HEK293 (cell line): ENCODE measurements at regions not wholly inside any gene's neighbourhood (a gene's known extent, or its start where the extent isn't known, plus 50 kb on each side); places are given as distances from the start of the nearest gene placed in this dataset.

Experiments
- CTCF ChIA-PET: fragments of 350-600 bp; formaldehyde crosslinking; extraction: SDS; loops from one replicate; lab custom pipeline; 2021; ENCODE audit warnings: antibody characterized with exemption; lab: Yijun Ruan, JAX
- POLR2A ChIA-PET: fragments of 300-600 bp; formaldehyde crosslinking; extraction: SDS; loops from one replicate; lab custom pipeline; 2020; ENCODE audit warnings: antibody characterized with exemption, inconsistent platforms; lab: Yijun Ruan, JAX
- H3K27ac ChIP-seq: fragments of 200-500 bp; sonication (Bioruptor generic); 2 replicates; pipeline ENCODE4 v1.5.1; 2014; ENCODE audit warnings: low read depth, low read length, control low read depth, inconsistent platforms; ENCODE audit errors: extremely low read depth
- H3K36me3 ChIP-seq, 2 experiments: fragments of 200-500 bp in 1 of 2; sonication (Bioruptor generic) in 1 of 2; 1 replicate in 1 of 2; 2 replicates in 1 of 2; pipeline ENCODE4 v1.5.1; 2014 to 2017; ENCODE audit warnings: inconsistent platforms in 2 of 2, low read length in 2 of 2; ENCODE audit not compliant: control insufficient read depth in 2 of 2, insufficient read depth in 1 of 2
- H3K4me1 ChIP-seq: fragments of 200-500 bp; sonication (Bioruptor generic); 2 replicates; pipeline ENCODE4 v1.5.1; 2014; ENCODE audit warnings: mild to moderate bottlenecking, low read length, inconsistent platforms; ENCODE audit not compliant: control insufficient read depth, insufficient read depth
- H3K4me3 ChIP-seq: 2 replicates; pipeline ENCODE4 v1.5.1; 2011; ENCODE audit warnings: low read depth, mild to moderate bottlenecking, control low read depth, low read length, moderate library complexity
- H3K9me3 ChIP-seq: fragments of 200-500 bp; sonication (Bioruptor generic); 2 replicates; pipeline ENCODE4 v1.5.1; 2014; ENCODE audit warnings: low read depth, low read length, inconsistent platforms; ENCODE audit not compliant: control insufficient read depth, insufficient read depth
- HOXD13 ChIP-seq: sonication (generic); formaldehyde crosslinking; IDR thresholded peaks from 2 replicates; pipeline ENCODE4 v1.8.0; 2022; ENCODE audit warnings: missing genetic modification reagents, borderline replicate concordance
- SP2 ChIP-seq: fragments of 450-650 bp; formaldehyde crosslinking; IDR thresholded peaks from 2 replicates; pipeline ENCODE4 v1.5.1; 2016; ENCODE audit warnings: missing biosample characterization, missing genetic modification characterization
- TCF7L2 ChIP-seq: IDR thresholded peaks from 2 replicates; pipeline ENCODE4 v1.6.1; 2011; ENCODE audit warnings: low read depth, mild to moderate bottlenecking, inconsistent platforms, low read length, moderate library complexity, borderline replicate concordance
- ZBTB20 ChIP-seq: fragments of 450-650 bp; formaldehyde crosslinking; IDR thresholded peaks from 2 replicates; pipeline ENCODE4 v1.5.1; 2016; ENCODE audit warnings: missing biosample characterization, missing genetic modification characterization
- ZBTB21 ChIP-seq: fragments of 450-650 bp; formaldehyde crosslinking; IDR thresholded peaks from 2 replicates; pipeline ENCODE4 v1.5.1; 2017; ENCODE audit warnings: missing biosample characterization, missing genetic modification characterization
- ZBTB7A ChIP-seq: fragments of 450-650 bp; formaldehyde crosslinking; IDR thresholded peaks from 2 replicates; pipeline ENCODE4 v1.5.1; 2016; ENCODE audit warnings: low read depth, missing biosample characterization, missing genetic modification characterization
- ZNF146 ChIP-seq: fragments of 450-650 bp; formaldehyde crosslinking; IDR thresholded peaks from 2 replicates; pipeline ENCODE4 v1.5.1; 2016; ENCODE audit warnings: missing biosample characterization, missing genetic modification characterization
- ZNF394 ChIP-seq: fragments of 450-650 bp; formaldehyde crosslinking; IDR thresholded peaks from 2 replicates; pipeline ENCODE4 v1.5.1; 2016; ENCODE audit warnings: missing biosample characterization, missing genetic modification characterization, mild to moderate bottlenecking, moderate library complexity, borderline replicate concordance
- ZNF544 ChIP-seq: fragments of 450-650 bp; formaldehyde crosslinking; IDR thresholded peaks from 2 replicates; pipeline ENCODE4 v1.5.0; 2017; ENCODE audit warnings: missing biosample characterization, missing genetic modification characterization
- ZNF664 ChIP-seq: fragments of 450-650 bp; formaldehyde crosslinking; IDR thresholded peaks from 2 replicates; pipeline ENCODE4 v1.5.1; 2016; ENCODE audit warnings: missing biosample characterization, missing genetic modification characterization
- ZNF670 ChIP-seq: fragments of 450-650 bp; formaldehyde crosslinking; IDR thresholded peaks from 2 replicates; pipeline ENCODE4 v1.5.1; 2016; ENCODE audit warnings: missing biosample characterization, missing genetic modification characterization, low read depth
- ZNF747 ChIP-seq: fragments of 450-650 bp; formaldehyde crosslinking; IDR thresholded peaks from 2 replicates; pipeline ENCODE4 v1.5.1; 2016; ENCODE audit warnings: missing biosample characterization, missing genetic modification characterization
- ZNF785 ChIP-seq: fragments of 450-650 bp; formaldehyde crosslinking; IDR thresholded peaks from 2 replicates; pipeline ENCODE4 v1.5.1; 2016; ENCODE audit warnings: missing biosample characterization, missing genetic modification characterization
- ZNF830 ChIP-seq: fragments of 450-650 bp; IDR thresholded peaks from 2 replicates; pipeline ENCODE4 v1.5.0; 2018; ENCODE audit warnings: missing biosample characterization, missing genetic modification characterization, low read depth, mild to moderate bottlenecking, moderate library complexity
- TF ChIP-seq, protein P1 (sequence below): fragments of 450-650 bp; formaldehyde crosslinking; IDR thresholded peaks from 2 replicates; pipeline ENCODE4 v1.5.1; 2016; ENCODE audit warnings: missing biosample characterization, missing genetic modification characterization, borderline replicate concordance
- TF ChIP-seq, protein P2 (sequence below): fragments of 450-650 bp; formaldehyde crosslinking; IDR thresholded peaks from 2 replicates; pipeline ENCODE4 v1.5.1; 2016; ENCODE audit warnings: missing biosample characterization, missing genetic modification characterization, borderline replicate concordance
- TF ChIP-seq, protein P3 (sequence below): fragments of 450-650 bp; formaldehyde crosslinking; IDR thresholded peaks from 2 replicates; pipeline ENCODE4 v1.5.1; 2017; ENCODE audit warnings: missing biosample characterization, missing genetic modification characterization
- TF ChIP-seq, protein P4 (sequence below): fragments of 450-650 bp; formaldehyde crosslinking; IDR thresholded peaks from 2 replicates; pipeline ENCODE4 v1.5.1; 2016; ENCODE audit warnings: missing biosample characterization, missing genetic modification characterization

DNA sequence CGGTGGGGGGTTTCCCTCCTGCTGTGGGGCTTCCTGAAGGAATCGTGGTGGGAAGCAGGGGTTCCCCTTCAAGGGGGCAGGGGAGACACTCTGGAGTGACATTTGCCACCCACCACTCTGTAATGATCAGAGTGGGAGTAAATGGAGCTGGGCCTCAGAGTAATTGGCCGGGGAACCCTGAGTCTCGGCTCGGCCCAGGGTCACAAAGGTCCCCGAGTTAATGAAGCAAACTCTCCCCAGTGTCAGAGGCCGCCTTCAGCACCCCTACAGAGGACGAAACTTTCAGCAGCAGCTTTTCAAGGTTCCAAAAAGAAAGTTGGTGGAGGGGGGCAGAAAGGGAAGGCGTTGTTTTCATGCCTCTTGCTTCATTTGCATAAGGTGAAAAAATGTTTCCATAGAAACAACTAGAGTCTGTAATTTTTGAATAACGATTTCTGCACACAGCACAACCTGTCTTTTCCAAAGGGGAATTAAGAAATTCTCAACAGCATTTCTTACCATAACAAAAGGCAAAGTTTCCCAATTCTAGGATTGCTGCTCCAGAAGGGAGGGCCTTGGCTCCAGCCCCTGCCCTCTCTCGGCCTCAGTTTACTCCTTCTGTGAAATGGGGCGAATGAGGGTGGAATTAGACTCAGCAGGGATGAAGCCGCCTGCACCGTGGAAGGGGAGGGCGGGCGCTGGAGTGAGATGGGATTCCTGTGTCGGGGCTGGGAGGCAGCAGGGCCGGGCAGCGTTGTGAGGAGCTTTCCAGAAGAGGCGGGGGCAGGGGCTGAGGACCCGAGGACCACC, 67.0 kb upstream of the BEGAIN start:
- CTCF ChIA-PET = interaction anchor here (0.6 to 4.3 kb wide), 14 partner anchors 8 to 390 kb away, joined by 3 to 52 read pairs (median 5); no protein-coding TSS in a partner anchor
- no peak overlapping the region; the same call in 1 of the 2 replicates for H3K4me3 ChIP-seq
- POLR2A ChIA-PET = no interaction called here
- TF ChIP-seq HOXD13 (CRISPR knock-in tag) = no peak
- no peak for TF ChIP-seq TCF7L2
- no peak for TF ChIP-seq ZNF146
- no peak for TF ChIP-seq ZNF747 (tag by site-specific recombination)
- TF ChIP-seq ZNF670 = no peak
- TF ChIP-seq ZBTB7A (tag by site-specific recombination) = no peak
- TF ChIP-seq ZBTB21 = no peak
- TF ChIP-seq, protein P1, sequence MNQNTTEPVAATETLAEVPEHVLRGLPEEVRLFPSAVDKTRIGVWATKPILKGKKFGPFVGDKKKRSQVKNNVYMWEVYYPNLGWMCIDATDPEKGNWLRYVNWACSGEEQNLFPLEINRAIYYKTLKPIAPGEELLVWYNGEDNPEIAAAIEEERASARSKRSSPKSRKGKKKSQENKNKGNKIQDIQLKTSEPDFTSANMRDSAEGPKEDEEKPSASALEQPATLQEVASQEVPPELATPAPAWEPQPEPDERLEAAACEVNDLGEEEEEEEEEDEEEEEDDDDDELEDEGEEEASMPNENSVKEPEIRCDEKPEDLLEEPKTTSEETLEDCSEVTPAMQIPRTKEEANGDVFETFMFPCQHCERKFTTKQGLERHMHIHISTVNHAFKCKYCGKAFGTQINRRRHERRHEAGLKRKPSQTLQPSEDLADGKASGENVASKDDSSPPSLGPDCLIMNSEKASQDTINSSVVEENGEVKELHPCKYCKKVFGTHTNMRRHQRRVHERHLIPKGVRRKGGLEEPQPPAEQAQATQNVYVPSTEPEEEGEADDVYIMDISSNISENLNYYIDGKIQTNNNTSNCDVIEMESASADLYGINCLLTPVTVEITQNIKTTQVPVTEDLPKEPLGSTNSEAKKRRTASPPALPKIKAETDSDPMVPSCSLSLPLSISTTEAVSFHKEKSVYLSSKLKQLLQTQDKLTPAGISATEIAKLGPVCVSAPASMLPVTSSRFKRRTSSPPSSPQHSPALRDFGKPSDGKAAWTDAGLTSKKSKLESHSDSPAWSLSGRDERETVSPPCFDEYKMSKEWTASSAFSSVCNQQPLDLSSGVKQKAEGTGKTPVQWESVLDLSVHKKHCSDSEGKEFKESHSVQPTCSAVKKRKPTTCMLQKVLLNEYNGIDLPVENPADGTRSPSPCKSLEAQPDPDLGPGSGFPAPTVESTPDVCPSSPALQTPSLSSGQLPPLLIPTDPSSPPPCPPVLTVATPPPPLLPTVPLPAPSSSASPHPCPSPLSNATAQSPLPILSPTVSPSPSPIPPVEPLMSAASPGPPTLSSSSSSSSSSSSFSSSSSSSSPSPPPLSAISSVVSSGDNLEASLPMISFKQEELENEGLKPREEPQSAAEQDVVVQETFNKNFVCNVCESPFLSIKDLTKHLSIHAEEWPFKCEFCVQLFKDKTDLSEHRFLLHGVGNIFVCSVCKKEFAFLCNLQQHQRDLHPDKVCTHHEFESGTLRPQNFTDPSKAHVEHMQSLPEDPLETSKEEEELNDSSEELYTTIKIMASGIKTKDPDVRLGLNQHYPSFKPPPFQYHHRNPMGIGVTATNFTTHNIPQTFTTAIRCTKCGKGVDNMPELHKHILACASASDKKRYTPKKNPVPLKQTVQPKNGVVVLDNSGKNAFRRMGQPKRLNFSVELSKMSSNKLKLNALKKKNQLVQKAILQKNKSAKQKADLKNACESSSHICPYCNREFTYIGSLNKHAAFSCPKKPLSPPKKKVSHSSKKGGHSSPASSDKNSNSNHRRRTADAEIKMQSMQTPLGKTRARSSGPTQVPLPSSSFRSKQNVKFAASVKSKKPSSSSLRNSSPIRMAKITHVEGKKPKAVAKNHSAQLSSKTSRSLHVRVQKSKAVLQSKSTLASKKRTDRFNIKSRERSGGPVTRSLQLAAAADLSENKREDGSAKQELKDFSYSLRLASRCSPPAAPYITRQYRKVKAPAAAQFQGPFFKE (tag by site-specific recombination) = no peak
- TF ChIP-seq ZNF830 (tag by site-specific recombination) = no peak
- no peak for TF ChIP-seq SP2
- TF ChIP-seq ZNF394 (tag by site-specific recombination) = no peak
- H3K4me1 ChIP-seq = no peaks in the 10 kb centered on the region
- H3K27ac ChIP-seq = no peak overlapping the region
- H3K36me3 ChIP-seq = no peaks in the 10 kb centered on the region
- no peaks in the 10 kb centered on the region for H3K9me3 ChIP-seq

DNA sequence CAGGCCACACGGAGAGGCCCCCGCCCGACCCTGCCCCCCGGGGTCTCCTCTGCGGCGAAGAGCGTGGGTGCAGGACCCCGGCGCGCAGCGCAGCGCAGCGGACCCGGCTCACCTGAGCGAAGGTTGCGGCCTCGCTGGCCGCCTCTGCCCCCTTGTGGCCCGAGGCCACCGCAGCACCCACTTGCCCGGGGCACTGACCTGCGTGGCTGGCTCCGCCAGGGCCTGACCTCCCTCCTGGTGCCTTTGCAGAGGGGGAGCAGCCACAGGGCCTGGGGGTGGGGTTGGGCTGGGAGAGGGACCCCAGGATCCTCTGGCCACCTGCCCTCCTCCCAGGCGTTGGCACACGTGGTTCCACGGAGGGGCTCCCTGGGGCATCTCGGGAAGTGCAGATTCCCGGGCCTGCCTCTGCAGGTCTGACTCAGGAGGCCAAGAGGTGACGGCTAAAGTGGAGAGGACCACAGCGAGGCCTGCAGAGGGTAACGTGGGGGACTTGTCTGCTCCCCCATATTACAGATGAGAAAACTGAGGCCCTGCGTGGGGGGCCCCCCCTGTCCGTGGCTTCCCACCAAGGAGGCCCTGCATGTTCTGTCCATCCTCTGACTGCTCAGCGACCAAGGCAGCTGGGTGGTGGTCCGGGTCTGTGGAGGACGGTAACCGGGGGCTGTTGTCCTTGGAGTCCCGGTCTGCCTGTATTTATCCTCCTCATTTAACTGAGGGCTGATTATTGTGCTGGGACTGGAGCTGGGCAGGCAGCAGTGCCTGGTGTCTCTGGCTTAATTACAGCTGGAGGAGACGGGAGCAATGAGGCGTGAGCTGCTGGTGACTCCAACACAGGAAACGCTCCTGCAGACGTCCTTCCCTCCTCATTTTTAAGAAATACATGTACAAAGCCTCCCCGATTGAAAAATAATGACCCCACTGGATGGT, 67.9 kb upstream of the BEGAIN start:
- ChIA-PET POLR2A (no interaction called here), CTCF (interaction anchor here (0.6 to 4.3 kb wide), 10 partner anchors 8 to 271 kb away, joined by 3 to 52 read pairs (median 5); no protein-coding TSS in a partner anchor)
- H3K4me3 ChIP-seq = no peak overlapping the region; the same call in 1 of the 2 replicates
- TF ChIP-seq ZNF785 (tag by site-specific recombination) = no peak
- TF ChIP-seq, protein P2, sequence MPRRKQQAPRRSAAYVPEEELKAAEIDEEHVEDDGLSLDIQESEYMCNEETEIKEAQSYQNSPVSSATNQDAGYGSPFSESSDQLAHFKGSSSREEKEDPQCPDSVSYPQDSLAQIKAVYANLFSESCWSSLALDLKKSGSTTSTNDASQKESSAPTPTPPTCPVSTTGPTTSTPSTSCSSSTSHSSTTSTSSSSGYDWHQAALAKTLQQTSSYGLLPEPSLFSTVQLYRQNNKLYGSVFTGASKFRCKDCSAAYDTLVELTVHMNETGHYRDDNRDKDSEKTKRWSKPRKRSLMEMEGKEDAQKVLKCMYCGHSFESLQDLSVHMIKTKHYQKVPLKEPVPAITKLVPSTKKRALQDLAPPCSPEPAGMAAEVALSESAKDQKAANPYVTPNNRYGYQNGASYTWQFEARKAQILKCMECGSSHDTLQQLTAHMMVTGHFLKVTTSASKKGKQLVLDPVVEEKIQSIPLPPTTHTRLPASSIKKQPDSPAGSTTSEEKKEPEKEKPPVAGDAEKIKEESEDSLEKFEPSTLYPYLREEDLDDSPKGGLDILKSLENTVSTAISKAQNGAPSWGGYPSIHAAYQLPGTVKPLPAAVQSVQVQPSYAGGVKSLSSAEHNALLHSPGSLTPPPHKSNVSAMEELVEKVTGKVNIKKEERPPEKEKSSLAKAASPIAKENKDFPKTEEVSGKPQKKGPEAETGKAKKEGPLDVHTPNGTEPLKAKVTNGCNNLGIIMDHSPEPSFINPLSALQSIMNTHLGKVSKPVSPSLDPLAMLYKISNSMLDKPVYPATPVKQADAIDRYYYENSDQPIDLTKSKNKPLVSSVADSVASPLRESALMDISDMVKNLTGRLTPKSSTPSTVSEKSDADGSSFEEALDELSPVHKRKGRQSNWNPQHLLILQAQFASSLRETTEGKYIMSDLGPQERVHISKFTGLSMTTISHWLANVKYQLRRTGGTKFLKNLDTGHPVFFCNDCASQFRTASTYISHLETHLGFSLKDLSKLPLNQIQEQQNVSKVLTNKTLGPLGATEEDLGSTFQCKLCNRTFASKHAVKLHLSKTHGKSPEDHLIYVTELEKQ (tag by site-specific recombination) = no peak
- TF ChIP-seq, protein P3, sequence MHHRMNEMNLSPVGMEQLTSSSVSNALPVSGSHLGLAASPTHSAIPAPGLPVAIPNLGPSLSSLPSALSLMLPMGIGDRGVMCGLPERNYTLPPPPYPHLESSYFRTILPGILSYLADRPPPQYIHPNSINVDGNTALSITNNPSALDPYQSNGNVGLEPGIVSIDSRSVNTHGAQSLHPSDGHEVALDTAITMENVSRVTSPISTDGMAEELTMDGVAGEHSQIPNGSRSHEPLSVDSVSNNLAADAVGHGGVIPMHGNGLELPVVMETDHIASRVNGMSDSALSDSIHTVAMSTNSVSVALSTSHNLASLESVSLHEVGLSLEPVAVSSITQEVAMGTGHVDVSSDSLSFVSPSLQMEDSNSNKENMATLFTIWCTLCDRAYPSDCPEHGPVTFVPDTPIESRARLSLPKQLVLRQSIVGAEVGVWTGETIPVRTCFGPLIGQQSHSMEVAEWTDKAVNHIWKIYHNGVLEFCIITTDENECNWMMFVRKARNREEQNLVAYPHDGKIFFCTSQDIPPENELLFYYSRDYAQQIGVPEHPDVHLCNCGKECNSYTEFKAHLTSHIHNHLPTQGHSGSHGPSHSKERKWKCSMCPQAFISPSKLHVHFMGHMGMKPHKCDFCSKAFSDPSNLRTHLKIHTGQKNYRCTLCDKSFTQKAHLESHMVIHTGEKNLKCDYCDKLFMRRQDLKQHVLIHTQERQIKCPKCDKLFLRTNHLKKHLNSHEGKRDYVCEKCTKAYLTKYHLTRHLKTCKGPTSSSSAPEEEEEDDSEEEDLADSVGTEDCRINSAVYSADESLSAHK (tag by site-specific recombination) = no peak
- TF ChIP-seq, protein P4, sequence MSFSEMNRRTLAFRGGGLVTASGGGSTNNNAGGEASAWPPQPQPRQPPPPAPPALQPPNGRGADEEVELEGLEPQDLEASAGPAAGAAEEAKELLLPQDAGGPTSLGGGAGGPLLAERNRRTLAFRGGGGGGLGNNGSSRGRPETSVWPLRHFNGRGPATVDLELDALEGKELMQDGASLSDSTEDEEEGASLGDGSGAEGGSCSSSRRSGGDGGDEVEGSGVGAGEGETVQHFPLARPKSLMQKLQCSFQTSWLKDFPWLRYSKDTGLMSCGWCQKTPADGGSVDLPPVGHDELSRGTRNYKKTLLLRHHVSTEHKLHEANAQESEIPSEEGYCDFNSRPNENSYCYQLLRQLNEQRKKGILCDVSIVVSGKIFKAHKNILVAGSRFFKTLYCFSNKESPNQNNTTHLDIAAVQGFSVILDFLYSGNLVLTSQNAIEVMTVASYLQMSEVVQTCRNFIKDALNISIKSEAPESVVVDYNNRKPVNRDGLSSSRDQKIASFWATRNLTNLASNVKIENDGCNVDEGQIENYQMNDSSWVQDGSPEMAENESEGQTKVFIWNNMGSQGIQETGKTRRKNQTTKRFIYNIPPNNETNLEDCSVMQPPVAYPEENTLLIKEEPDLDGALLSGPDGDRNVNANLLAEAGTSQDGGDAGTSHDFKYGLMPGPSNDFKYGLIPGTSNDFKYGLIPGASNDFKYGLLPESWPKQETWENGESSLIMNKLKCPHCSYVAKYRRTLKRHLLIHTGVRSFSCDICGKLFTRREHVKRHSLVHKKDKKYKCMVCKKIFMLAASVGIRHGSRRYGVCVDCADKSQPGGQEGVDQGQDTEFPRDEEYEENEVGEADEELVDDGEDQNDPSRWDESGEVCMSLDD (tag by site-specific recombination) = no peak
- TF ChIP-seq ZBTB20 (tag by site-specific recombination) = peak; percentile 68
- no peak for TF ChIP-seq ZNF544 (tag by site-specific recombination)
- TF ChIP-seq ZNF664 (tag by site-specific recombination) = peak; percentile 37; the same call in 1 of the 2 replicates

More for the DNA sequence above, 67.9 kb upstream of the BEGAIN start:
- H3K9me3 ChIP-seq = no peaks in the 10 kb centered on the region
- no peaks in the 10 kb centered on the region for H3K36me3 ChIP-seq
- H3K4me1 ChIP-seq = no peaks in the 10 kb centered on the region
- no peak overlapping the region for H3K27ac ChIP-seq
